Lower leg skin (tissue), 4 donors: ENCODE measurements at regions not wholly inside any gene's neighbourhood (a gene's known extent, or its start where the extent isn't known, plus 50 kb on each side); places are given as distances from the start of the nearest gene placed in this dataset.

Source experiments
- DNase-seq, 2 donors: peaks; one replicate each; pipeline ENCODE4 v3.0.0-alpha.2; 2019; ENCODE audit warnings: low spot score in 2 of 2
- H3K4me3 ChIP-seq: fragments of 200-600 bp; sonication (generic); 2 replicates; pipeline ENCODE4 v1.5.1; 2017; ENCODE audit warnings: mild to moderate bottlenecking, low read depth; ENCODE audit not compliant: poor library complexity, severe bottlenecking
- POLR2A ChIP-seq, 2 donors: fragments of 450-650 bp; IDR thresholded peaks; one replicate each; pipeline ENCODE4 v1.6.1; 2016 to 2017; ENCODE audit warnings: antibody characterized with exemption in 2 of 2, mild to moderate bottlenecking in 1 of 2, moderate library complexity in 1 of 2
- WGBS, 2 donors: methylation state at CpG; one replicate each; pipeline ENCODE4 v1.1.5; 2018; 5-methylcytosine and 5-hydroxymethylcytosine counted together
- intact Hi-C: fragments of 100-400 bp; cut with DNase I; formaldehyde crosslinking; loops from one replicate; pipeline ENCODE4 v1.15.0; 2023; ENCODE audit warnings: low total_unique reads
- TF ChIP-seq, protein P1 (sequence below), 3 donors: fragments of 450-650 bp; IDR thresholded peaks; one replicate each; pipeline ENCODE4 v1.5.1; 2016; ENCODE audit warnings: antibody characterized with exemption in 3 of 3, mild to moderate bottlenecking in 3 of 3, moderate library complexity in 2 of 3

- intact Hi-C loops = no loop called here
- WGBS, 2 donors = 59 to 74% methylated on average over 3 of the region's 3 CpGs
- no peak for DNase-seq
- H3K4me3 ChIP-seq = no peak overlapping the region
- TF ChIP-seq, protein P1, sequence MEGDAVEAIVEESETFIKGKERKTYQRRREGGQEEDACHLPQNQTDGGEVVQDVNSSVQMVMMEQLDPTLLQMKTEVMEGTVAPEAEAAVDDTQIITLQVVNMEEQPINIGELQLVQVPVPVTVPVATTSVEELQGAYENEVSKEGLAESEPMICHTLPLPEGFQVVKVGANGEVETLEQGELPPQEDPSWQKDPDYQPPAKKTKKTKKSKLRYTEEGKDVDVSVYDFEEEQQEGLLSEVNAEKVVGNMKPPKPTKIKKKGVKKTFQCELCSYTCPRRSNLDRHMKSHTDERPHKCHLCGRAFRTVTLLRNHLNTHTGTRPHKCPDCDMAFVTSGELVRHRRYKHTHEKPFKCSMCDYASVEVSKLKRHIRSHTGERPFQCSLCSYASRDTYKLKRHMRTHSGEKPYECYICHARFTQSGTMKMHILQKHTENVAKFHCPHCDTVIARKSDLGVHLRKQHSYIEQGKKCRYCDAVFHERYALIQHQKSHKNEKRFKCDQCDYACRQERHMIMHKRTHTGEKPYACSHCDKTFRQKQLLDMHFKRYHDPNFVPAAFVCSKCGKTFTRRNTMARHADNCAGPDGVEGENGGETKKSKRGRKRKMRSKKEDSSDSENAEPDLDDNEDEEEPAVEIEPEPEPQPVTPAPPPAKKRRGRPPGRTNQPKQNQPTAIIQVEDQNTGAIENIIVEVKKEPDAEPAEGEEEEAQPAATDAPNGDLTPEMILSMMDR (IDR thresholded peaks at IDR 0.05) = no peak
- no peak for TF ChIP-seq POLR2A (IDR thresholded peaks at IDR 0.05)
These were observed 100.8 kb upstream of the SLC35B3 start for GRCh38 chr6:8536122-8536521.

DNA sequence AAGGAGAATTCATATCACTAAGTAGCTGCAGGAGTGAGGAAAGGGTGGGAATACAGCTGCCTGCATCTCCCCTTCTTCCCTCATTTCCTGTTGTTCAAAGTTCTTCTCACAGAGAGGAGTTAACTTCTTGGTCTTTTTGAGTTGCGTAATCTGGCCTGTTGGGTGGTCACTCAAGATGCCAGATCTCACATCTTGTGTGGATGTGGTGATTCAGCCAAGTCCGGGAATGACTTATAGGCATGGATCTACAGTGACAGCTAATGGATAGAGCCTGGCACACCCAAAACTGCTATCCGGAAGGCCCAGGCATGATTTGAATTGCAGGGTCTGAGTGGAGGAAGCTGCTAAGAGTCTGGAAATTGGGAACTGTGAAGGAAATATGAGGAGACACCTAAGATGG lies 100.2 kb upstream of the SLC35B3 start:
- intact Hi-C loops = no loop called here
- no peak overlapping the region for H3K4me3 ChIP-seq
- TF ChIP-seq, protein P1 (IDR thresholded peaks at IDR 0.05) = no peak
- TF ChIP-seq POLR2A (IDR thresholded peaks at IDR 0.05) = no peak
- no peak for DNase-seq
- WGBS, 2 donors = 54 to 63% methylated on average over 3 of the region's 3 CpGs

- no peak for TF ChIP-seq POLR2A (IDR thresholded peaks at IDR 0.05)
- TF ChIP-seq, protein P1 (IDR thresholded peaks at IDR 0.05) = no peak
- 75 to 80% methylated on average over 12 of the region's 12 CpGs for WGBS, 2 donors
- no peak overlapping the region for H3K4me3 ChIP-seq
- DNase-seq = no peak
- intact Hi-C loops = no loop called here
These were observed 95.6 kb upstream of the SLC35B3 start for GRCh38 chr6:8530785-8531435.

- TF ChIP-seq, protein P1 (IDR thresholded peaks at IDR 0.05) = no peak
- TF ChIP-seq POLR2A (IDR thresholded peaks at IDR 0.05) = no peak
These were observed 93.9 kb upstream of the SLC35B3 start for GRCh38 chr6:8529250-8529649.

GRCh38 chr6:8527818-8528217 lies 92.5 kb upstream of the SLC35B3 start:
- no peak overlapping the region for H3K4me3 ChIP-seq
- no peak for DNase-seq
- WGBS, 2 donors = 98 to 100% methylated on average over 1 of the region's 1 CpG
- TF ChIP-seq, protein P1 (IDR thresholded peaks at IDR 0.05) = no peak
- no peak for TF ChIP-seq POLR2A (IDR thresholded peaks at IDR 0.05)
- intact Hi-C loops = no loop called here

More at GRCh38 chr6:8529250-8529649, 93.9 kb upstream of the SLC35B3 start:
- no peak overlapping the region for H3K4me3 ChIP-seq
- WGBS, 2 donors = 62 to 75% methylated on average over 2 of the region's 2 CpGs
- no peak for DNase-seq
- intact Hi-C loops = no loop called here

DNA sequence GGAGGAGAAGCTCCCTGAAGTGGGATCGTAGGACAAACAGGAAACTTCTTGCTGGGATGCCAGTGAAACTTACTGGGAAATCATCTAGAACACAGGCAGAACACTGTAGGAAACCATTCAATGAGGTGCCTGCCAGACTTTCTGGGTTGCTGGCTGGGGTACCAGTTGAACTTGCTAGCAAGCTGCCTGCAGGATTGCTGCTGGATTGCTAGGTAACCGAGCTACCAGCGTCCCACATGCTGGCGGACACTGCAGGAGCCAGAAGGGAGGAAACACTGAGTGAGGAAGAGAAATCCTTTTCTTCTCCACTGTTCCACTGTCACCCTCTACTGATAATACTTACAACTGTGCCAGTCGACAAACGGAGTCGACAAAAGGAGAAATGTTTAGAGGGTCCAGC lies 91.3 kb upstream of the SLC35B3 start:
- TF ChIP-seq, protein P1 (IDR thresholded peaks at IDR 0.05) = no peak
- no peak for TF ChIP-seq POLR2A (IDR thresholded peaks at IDR 0.05)
- 73 to 78% methylated on average over 7 of the region's 7 CpGs for WGBS, 2 donors
- no peak overlapping the region for H3K4me3 ChIP-seq
- intact Hi-C loops = no loop called here
- DNase-seq = no peak
